ENCODE measurements at regions not wholly inside any gene's neighbourhood (a gene's known extent, or its start where the extent isn't known, plus 50 kb on each side); places are given as distances from the start of the nearest gene placed in this dataset.

DNA sequence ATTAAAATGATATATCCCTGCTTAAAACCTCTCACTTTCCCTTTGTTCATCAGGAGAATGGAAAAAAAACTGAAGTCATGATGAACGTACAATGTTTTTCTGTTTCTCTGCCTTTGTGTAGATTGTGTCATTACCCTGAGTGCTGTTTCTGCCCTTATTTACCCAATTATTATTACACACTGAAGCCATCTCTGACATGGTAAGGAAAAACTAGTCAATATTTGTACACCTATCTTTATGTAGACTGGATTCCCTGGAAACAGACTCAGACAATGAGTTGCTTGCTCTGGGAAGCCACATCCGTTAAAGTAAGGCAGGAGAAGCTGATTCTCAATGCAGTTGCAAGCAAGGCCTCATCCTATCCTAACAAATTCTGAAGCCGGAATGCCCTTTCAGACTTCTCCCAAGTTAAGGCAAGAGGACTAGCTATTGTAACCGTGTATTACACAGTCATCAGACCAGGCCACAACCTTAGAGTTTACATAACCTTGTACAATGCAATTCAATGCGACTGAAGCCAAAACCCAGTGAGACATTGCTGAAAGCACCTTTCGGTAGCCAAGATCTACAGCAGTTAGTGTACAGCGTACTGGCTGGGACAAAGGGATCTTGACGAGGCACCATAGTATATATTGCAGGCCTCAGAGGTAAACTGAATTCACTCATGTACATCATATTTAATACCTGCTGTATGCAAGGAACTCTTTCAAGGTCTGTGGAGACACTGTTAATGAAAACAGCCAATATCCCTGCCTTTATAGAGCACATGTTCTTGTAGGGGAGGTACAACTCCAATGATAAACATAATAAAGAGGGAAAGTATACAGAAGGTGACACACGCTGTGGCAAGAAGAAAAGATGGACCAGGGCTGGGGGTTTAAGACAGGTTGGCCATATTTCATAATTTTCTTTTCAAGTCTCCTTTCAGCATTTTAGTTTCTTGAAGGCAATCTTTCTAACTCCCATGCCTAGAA, 1040.8 kb upstream of the SEMA6D start:
- no peak for DNase-seq

DNA sequence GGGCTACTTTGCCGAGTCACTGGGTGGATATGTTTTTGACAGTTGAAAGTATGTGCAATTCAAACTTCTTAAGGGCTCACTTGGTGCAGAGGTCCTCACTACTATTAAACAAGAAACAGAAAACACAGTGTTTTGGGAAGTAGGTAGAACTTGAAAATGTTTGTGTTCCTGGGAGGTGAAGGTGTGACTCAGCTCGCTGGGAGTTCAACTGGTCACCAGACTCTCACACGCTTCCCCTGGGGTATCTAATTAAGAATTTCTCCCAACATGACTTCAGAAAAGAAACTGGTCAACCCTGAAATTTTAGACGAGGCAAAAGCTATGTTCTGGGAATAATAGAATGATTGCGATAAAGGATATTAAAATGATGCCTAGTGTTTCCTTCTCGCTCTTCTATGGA, 1039.8 kb upstream of the SEMA6D start:
- DNase-seq, result no peak

DNA sequence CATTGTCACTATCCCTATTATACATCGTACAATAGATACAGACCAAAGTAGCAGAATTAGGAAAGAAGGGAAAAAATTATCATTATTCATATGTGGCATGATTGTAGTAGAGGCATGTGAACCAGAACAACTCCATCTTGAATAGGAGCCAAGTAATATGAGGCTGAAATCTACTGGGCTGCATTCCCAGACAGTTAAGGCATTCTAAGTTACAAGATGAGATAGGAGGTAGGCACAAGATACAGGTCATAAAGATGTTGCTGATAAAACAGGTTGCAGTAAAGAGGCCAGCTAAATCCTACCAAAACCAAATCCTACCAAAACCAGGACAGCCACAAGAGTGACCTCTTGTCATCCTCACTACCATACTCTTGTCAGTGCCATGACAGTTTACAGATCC, 1035.4 kb upstream of the SEMA6D start:
- DNase-seq, result no peak

DNA sequence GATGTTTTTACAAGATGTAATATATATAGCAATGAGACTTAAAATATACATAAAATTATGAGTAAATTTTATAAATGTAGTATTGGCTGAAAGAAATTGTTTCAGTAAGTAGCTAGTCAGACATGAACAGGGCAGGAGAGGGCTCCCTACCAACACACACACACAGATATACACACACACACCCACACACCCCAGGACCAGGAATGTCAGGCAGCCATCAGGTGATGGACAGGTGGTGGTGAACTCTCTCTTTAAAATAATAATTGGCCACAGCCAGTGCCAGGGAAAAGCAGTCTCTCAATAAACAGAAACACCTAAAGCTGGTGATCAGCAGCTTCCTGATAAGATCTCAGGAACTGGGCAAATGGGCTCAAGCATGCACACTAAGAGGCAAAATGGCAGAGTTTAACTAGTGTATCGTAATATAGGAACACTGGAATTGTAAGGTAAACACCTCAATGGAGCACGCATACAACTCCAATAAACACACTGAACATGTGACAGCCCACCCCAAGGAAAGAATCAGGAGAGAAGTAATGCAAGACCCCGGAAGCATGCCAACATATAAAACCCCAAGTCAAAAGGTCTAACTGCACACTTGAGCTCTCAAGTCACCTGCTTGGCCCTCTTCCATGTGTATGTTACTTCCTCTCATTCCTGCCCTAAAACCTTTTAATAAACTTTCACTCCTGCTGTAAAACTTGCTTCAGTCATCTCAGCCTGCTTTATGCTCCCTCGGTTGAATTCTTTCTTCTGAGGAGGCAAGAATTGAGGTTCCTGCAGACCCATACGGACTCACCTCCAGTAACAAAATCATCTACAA, 1034.1 kb upstream of the SEMA6D start:
- DNase-seq, result no peak

GRCh38 chr15:46685096-46685495, 1032.2 kb upstream of the SEMA6D start:
- no peak for DNase-seq

DNA sequence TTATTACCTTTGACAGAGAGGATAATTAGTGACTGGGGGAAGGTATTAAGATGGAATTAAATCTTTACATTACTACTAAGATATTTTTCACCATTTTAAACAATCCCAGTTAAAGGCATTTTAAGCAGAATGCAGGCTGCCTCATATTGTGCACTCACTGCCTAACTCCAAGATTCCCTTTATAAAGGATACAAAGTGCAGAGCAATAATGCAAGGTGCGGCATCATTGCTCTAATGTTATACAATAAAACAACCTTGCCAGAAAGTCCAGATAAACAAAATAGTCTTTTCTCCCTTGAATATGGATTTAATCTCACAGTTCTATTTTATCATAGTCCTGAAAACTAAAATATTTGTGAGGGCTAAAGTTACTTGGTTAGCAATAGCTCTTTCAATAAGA, 1031.6 kb upstream of the SEMA6D start:
- no peak for DNase-seq

DNA sequence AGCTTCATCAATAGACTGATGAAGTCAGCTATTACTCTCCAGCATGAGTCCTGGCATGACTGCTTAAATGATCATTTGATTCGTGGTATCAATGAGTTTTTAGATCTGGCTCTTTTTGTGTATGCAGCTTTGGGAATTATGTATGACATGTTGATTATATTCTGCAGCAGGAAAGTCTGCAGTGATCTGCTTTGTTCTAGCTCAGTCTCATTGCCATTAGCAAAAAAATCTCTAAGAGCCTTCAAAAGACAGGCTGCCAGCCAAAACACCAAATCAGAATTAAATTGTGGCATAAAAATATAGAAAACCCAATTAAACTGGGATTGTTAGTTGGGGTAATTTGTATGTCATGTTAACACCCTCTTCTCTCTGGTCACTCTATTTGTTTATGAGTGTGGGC, 1021.0 kb upstream of the SEMA6D start:
- no peak for DNase-seq

GRCh38 chr15:46701346-46701745, 1016.0 kb upstream of the SEMA6D start:
- DNase-seq, result no peak

DNA sequence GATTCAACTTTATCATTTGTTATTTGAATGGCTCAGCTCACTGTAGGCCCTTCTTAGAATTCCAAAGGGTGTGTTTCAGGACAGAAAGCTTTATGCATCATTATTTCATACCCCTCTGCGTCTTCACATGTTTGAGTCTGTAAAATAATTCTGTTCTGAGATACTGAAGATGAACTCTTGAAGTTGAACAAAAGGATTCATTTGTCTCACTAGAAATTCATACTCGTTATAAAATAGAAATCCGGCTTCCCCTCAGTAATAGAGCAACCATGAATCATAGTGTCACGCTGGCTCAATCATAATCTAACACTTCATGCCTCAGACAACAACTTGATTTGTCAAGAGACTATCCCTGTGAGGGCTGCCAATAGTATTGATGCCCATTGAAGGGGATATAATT, 1015.4 kb upstream of the SEMA6D start:
- no peak for DNase-seq

GRCh38 chr15:46703020-46703861, 1014.1 kb upstream of the SEMA6D start:
- DNase-seq, result no peak

GRCh38 chr15:46703871-46704637, 1013.3 kb upstream of the SEMA6D start:
- no peak for DNase-seq

DNA sequence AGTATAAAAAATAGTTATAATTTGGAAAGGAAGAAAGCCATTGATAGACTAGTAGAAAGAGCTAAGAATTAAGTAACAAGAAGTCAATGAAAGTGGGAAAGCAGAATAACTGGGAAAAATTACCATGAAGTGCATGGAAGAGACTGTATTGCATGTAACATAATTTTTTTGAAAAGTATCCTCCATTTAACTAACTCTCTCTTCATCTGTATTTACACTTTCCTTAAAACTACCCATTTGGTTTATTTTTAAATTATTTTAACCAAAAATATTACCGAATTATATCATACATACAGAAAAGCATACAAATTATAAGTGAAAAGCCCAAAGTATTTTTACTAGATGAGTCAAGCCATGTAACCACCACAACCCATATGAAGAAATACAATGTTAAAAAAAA, 1009.9 kb upstream of the SEMA6D start:
- no peak for DNase-seq

GRCh38 chr15:46708226-46708625, 1009.1 kb upstream of the SEMA6D start:
- DNase-seq, result no peak

DNA sequence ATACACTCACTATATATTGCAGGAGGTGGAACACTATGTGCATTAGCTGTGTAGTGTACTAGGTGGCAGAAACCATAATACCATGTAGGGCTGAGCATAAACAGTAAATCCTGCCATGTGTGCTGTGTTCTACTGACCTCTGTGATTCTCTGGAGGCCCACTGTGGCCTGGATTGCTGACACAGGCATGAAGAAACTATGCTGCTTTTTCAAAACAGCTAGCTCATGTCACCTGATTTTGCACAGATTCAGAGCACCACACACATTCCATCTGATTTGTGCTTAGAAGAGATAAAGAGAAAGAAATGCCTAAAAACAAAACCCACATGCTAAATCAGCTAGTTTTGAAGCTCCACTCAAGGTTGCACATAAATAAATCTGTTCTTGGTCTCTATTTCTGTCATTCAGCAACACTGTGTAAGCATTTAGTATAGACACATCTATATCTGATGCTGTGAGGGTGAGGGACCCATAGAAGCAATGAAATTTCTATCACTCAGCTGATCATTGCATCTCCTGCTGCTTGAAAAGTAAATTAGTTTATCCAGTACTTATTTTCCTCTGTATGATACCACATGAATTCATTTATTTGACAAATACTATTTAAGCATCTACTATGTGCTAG, 1007.7 kb upstream of the SEMA6D start:
- no peak for DNase-seq

- DNase-seq, result no peak
Measured at GRCh38 chr15:46710401-46710960, 1006.8 kb upstream of the SEMA6D start.

DNA sequence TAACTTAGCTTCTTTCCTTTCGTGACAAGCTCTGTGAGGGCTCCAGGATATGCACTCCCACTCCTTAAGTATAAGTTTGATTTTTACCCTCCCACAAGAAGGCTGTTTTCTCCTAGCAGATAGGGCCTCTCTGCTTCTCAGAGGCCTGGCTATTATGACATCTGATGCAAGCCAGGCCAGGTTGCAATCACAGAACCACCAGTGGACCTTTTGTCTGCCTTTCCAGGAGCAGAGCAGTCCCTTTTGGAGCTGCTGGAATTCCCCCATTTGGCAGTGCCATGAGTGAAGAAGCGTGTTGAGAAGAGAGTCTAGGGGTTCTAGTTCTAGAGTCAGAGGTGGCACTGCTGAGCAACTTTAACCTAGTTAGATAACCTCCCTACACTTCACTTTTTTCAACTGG, 1004.3 kb upstream of the SEMA6D start:
- DNase-seq, result no peak

GRCh38 chr15:46714950-46715349, 1002.4 kb upstream of the SEMA6D start:
- DNase-seq, result no peak

GRCh38 chr15:46723308-46723707, 994.0 kb upstream of the SEMA6D start:
- DNase-seq, result no peak

DNA sequence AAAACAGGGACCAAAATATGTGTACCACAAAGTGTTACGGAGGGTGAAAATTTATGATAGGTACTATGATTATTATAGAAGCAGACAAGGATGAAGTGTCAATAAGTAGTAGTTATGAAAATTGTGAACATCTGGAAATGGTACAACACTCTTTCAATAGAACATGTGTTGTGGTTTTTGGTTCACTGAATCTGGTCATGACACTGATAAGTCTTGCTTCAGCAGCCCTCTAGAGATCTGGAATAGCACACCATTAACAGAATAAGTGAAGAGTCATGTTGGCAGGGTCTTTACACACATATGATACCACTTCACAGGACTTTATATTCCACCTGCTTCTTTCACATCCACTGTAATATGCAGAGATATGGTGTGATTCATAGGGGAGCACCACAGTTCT, 985.2 kb upstream of the SEMA6D start:
- no peak for DNase-seq

DNA sequence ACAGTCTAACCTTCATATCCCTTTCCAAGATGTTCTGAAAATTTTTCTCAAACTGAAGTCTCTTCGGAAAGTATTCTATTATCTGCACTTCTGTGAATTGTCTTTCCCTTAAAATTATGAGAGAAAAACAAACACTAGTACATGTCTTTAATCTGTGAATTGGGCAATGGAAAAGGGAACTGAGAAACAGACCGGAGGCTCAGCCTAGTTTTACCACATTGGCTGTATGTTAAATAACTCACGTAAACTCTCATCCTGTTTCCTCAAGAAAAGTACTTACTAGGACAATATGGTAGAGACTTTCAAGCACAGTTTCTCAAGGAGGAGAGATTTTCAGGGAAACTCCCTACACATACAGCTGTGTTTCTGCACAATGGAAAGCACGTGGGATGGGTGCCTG, 982.2 kb upstream of the SEMA6D start:
- no peak for DNase-seq

GRCh38 chr15:46751303-46751702, 966.0 kb upstream of the SEMA6D start:
- DNase-seq, result no peak
